ENCODE measurements at regions not wholly inside any gene's neighbourhood (a gene's known extent, or its start where the extent isn't known, plus 50 kb on each side); places are given as distances from the start of the nearest gene placed in this dataset.

GRCh38 chr6:145469021-145469420 is 266.3 kb downstream of the EPM2A start:
- ChIA-PET CTCF (no interaction called here), POLR2A (no interaction called here)
- TF ChIP-seq L3MBTL2 (conservative IDR thresholded peaks at IDR 0.05) (no peak), ARNT (IDR thresholded peaks at IDR 0.05) (no peak), BHLHE40 (IDR thresholded peaks at IDR 0.05; ENCODE audit: borderline replicate concordance) (no peak), SP1 (IDR thresholded peaks at IDR 0.05) (no peak), NFRKB (IDR thresholded peaks at IDR 0.05) (no peak), FOXA1 (IDR thresholded peaks at IDR 0.05) (no peak), PKNOX1 (IDR thresholded peaks at IDR 0.05) (no peak), ZNF384 (IDR thresholded peaks at IDR 0.05) (no peak), LEF1 (IDR thresholded peaks at IDR 0.05; ENCODE audit: borderline replicate concordance) (no peak), FOXM1 (IDR thresholded peaks at IDR 0.05; ENCODE audit: borderline replicate concordance) (no peak), TARDBP (IDR thresholded peaks at IDR 0.05) (no peak), SUZ12 (IDR thresholded peaks at IDR 0.05) (no peak), CTBP1 (IDR thresholded peaks at IDR 0.05; ENCODE audit: borderline replicate concordance) (no peak), FOXK2 (IDR thresholded peaks at IDR 0.05) (no peak), ELF4 (IDR thresholded peaks at IDR 0.05) (no peak), HDGF (IDR thresholded peaks at IDR 0.05; ENCODE audit: borderline replicate concordance) (no peak)
- no peak for DNase-seq (ENCODE audit: extremely low spot score)

DNA sequence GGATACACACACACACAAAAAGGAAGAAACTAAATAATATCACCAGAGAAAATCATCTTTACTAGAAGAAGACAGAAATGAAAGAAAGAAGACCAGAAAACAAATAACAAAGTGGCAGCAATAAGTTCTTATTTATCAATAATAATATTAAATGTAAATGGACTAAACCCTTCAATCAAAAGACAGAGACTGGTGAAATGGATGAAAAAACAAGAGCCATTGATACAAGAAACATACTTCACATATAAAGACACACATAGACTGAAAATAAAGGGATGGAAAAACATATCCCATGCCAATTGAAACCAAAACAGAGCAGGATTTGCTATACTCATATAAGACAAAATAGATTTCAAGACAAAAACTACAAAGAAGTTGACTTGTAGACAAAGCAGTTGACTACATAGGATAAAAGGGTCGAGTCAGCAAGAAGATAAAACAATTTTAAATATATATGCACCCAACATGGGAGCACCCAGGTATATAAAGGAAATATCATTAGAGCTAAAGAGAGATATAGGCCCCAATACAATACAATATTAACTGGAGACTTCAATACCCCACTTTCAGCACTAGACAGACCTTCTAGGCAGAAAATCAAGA is 259.4 kb downstream of the EPM2A start:
- CTCF ChIA-PET: no interaction called here
- no peak for TF ChIP-seq L3MBTL2 (conservative IDR thresholded peaks at IDR 0.05)
- POLR2A ChIA-PET: no interaction called here
- no peak for DNase-seq (ENCODE audit: extremely low spot score)

DNA sequence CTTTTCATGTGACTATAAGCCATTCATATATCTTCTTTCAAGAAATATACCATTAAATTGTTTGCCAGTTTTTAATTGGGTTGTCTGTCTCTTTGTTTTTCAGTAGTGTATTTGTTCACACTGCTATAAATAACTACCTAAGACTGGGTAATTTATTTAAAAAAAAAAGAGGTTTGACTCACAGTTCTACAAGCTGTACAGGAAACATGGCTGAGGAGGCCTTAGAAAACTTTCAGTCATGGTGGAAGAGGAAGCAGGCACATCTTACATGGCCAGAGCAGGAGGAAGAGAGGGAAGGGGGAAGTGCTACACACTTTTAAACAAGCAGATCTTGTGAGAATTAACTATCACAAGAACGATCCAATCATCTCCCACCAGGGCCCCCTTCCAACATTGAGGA is 255.3 kb downstream of the EPM2A start:
- TF ChIP-seq TARDBP (IDR thresholded peaks at IDR 0.05) (no peak), PKNOX1 (IDR thresholded peaks at IDR 0.05) (no peak)
- DNase-seq (ENCODE audit: extremely low spot score): no peak
- POLR2A ChIA-PET: no interaction called here
- CTCF ChIA-PET: no interaction called here

DNA sequence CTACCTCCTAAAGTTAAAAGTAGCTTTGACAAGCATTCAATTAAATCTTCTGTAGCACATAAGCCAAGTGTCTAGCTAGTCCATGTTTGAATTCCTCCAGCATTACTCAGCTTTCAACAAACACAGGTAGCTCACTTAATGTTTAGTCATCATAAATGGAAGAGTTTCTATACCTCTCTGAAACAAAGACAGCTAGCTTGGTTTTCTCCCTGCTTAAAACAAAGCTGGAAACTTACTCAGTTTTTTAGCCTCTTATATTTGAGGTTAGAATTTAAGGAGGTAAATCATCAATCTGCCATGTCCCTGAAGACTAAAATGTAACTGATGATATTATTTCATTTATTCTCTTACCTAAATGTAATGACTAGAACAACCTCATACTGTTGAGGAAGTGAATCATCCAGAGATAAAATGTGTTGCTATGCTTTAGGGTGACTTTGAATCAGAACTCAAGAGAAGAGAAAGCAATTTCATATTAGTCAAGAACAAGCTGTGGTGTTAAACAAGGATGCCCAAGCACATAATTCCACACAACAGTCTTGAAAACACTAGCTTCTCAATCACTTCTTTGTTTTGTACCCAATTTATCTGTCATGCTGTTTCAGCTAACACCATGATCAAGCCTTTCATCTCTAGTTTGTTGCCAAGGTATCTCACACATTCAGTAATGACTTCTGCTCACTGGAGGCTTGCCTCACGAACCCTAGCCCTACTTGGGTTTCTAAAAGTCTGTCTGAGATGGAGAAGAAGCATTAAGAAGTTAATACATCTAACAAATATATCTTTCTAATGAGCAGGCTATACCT is 251.9 kb downstream of the EPM2A start:
- ChIA-PET CTCF (no interaction called here), POLR2A (no interaction called here)
- no peak for DNase-seq (ENCODE audit: extremely low spot score)
- no peak for TF ChIP-seq L3MBTL2 (conservative IDR thresholded peaks at IDR 0.05)
- no peak for TF ChIP-seq SP1 (IDR thresholded peaks at IDR 0.05)

DNA sequence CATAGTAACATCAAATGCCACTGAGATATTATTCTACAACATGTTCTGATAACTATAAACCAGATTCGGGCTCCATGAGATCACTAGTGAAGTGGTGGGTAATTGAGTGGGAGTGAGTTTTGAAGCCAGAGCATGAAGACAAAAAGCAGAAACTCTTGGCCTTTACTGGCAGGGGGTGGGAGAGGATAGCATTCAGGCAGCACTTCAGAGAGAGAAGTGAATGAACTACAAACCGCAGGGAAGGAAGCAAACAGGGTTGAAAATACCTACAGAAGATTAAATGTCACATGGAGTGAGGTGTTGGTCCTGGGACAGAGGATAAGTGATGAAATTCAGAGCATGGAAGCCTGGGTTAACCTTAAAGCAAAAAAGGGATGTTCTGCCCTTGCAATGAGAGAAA is 250.0 kb downstream of the EPM2A start:
- CTCF ChIA-PET: no interaction called here

GRCh38 chr6:145486306-145486705 is 249.0 kb downstream of the EPM2A start:
- no peak for DNase-seq (ENCODE audit: extremely low spot score)
- ChIA-PET POLR2A (no interaction called here), CTCF (no interaction called here)
- TF ChIP-seq ARNT (IDR thresholded peaks at IDR 0.05): no peak
- no peak for TF ChIP-seq NFRKB (IDR thresholded peaks at IDR 0.05)
- no peak for TF ChIP-seq BHLHE40 (IDR thresholded peaks at IDR 0.05; ENCODE audit: borderline replicate concordance)
- no peak for TF ChIP-seq HDGF (IDR thresholded peaks at IDR 0.05; ENCODE audit: borderline replicate concordance)
- no peak for TF ChIP-seq ZNF384 (IDR thresholded peaks at IDR 0.05)
- no peak for TF ChIP-seq TARDBP (IDR thresholded peaks at IDR 0.05)

More for the DNA sequence above, 250.0 kb downstream of the EPM2A start:
- no peak for DNase-seq (ENCODE audit: extremely low spot score)
- TF ChIP-seq FOXM1 (IDR thresholded peaks at IDR 0.05; ENCODE audit: borderline replicate concordance) (no peak), ELF4 (IDR thresholded peaks at IDR 0.05) (no peak), TARDBP (IDR thresholded peaks at IDR 0.05) (no peak), FOXA1 (IDR thresholded peaks at IDR 0.05) (no peak), ARNT (IDR thresholded peaks at IDR 0.05) (no peak), HDGF (IDR thresholded peaks at IDR 0.05; ENCODE audit: borderline replicate concordance) (no peak), PKNOX1 (IDR thresholded peaks at IDR 0.05) (no peak), ZNF384 (IDR thresholded peaks at IDR 0.05) (no peak), SP1 (IDR thresholded peaks at IDR 0.05) (no peak)
- POLR2A ChIA-PET: no interaction called here

- POLR2A ChIA-PET: no interaction called here
- TF ChIP-seq FOXA1 (IDR thresholded peaks at IDR 0.05) (no peak), CTBP1 (IDR thresholded peaks at IDR 0.05; ENCODE audit: borderline replicate concordance) (no peak)
- DNase-seq (ENCODE audit: extremely low spot score): no peak
- CTCF ChIA-PET: no interaction called here
These were observed 245.7 kb downstream of the EPM2A start for GRCh38 chr6:145489583-145489982.
